Loucy (cell line): ENCODE measurements at regions not wholly inside any gene's neighbourhood (a gene's known extent, or its start where the extent isn't known, plus 50 kb on each side); places are given as distances from the start of the nearest gene placed in this dataset.

ENCODE experiments used
- H2AFZ ChIP-seq: fragments of 200-600 bp; sonication (generic); 2 replicates; pipeline ENCODE4 v1.6.0; 2016; ENCODE audit warnings: antibody characterized with exemption, mild to moderate bottlenecking, low read length, moderate library complexity
- H3F3A ChIP-seq: fragments of 200-600 bp; 2 replicates; pipeline ENCODE4 v1.6.0; 2016; ENCODE audit warnings: antibody characterized with exemption, low read depth, mild to moderate bottlenecking
- H3K27me3 ChIP-seq: fragments of 200-600 bp; sonication (generic); 2 replicates; pipeline ENCODE4 v1.6.1; 2014; ENCODE audit warnings: low read length, mild to moderate bottlenecking; ENCODE audit not compliant: insufficient read depth, poor library complexity, severe bottlenecking
- H3K36me3 ChIP-seq: fragments of 200-600 bp; sonication (generic); 2 replicates; pipeline ENCODE4 v1.6.1; 2016; ENCODE audit warnings: low read length; ENCODE audit not compliant: insufficient read depth
- H3K4me1 ChIP-seq: fragments of 200-600 bp; sonication (generic); 2 replicates; pipeline ENCODE4 v1.5.1; 2014; ENCODE audit warnings: low read length, mild to moderate bottlenecking; ENCODE audit not compliant: insufficient read depth, poor library complexity, severe bottlenecking
- H3K4me2 ChIP-seq: fragments of 200-600 bp; sonication (generic); 2 replicates; pipeline ENCODE4 v1.6.0; 2014; ENCODE audit warnings: antibody characterized with exemption, low read length, low read depth, mild to moderate bottlenecking; ENCODE audit not compliant: poor library complexity, severe bottlenecking
- H3K4me3 ChIP-seq: fragments of 200-600 bp; sonication (generic); 2 replicates; pipeline ENCODE4 v1.5.1; 2014; ENCODE audit warnings: low read length, mild to moderate bottlenecking, mixed read lengths; ENCODE audit not compliant: poor library complexity, severe bottlenecking
- H3K79me2 ChIP-seq: fragments of 200-600 bp; sonication (generic); 2 replicates; pipeline ENCODE4 v1.6.1; 2014; ENCODE audit warnings: low read length; ENCODE audit not compliant: insufficient read depth
- H3K9ac ChIP-seq: fragments of 200-600 bp; sonication (generic); 2 replicates; pipeline ENCODE4 v1.6.0; 2014; ENCODE audit warnings: mild to moderate bottlenecking, low read depth, low read length, moderate library complexity; ENCODE audit not compliant: poor library complexity, severe bottlenecking
- H3K9me2 ChIP-seq: fragments of 200-600 bp; sonication (generic); replicated peaks from 2 replicates; pipeline ENCODE4 v1.6.1; 2016; ENCODE audit warnings: low read depth, low read length, mixed read lengths
- H3K9me3 ChIP-seq: fragments of 200-600 bp; sonication (generic); 2 replicates; pipeline ENCODE4 v1.6.1; 2014; ENCODE audit warnings: mild to moderate bottlenecking, antibody characterized with exemption, low read length, low read depth; ENCODE audit not compliant: insufficient read depth
- H4K20me1 ChIP-seq: fragments of 200-600 bp; sonication (generic); 2 replicates; pipeline ENCODE4 v1.6.0; 2014; ENCODE audit warnings: antibody characterized with exemption, low read length, mild to moderate bottlenecking; ENCODE audit not compliant: insufficient read depth, poor library complexity, severe bottlenecking
- EZH2phosphoT487 ChIP-seq: fragments of 200-600 bp; IDR thresholded peaks from 2 replicates; pipeline ENCODE4 v1.6.1; 2018; ENCODE audit warnings: antibody characterized with exemption, mild to moderate bottlenecking, moderate library complexity, borderline replicate concordance
- TF ChIP-seq, protein P1 (sequence below): fragments of 200-600 bp; sonication (generic); conservative IDR thresholded peaks from 2 replicates; pipeline ENCODE4 v1.5.1; 2014; ENCODE audit warnings: mild to moderate bottlenecking, antibody characterized with exemption, low read length

DNA sequence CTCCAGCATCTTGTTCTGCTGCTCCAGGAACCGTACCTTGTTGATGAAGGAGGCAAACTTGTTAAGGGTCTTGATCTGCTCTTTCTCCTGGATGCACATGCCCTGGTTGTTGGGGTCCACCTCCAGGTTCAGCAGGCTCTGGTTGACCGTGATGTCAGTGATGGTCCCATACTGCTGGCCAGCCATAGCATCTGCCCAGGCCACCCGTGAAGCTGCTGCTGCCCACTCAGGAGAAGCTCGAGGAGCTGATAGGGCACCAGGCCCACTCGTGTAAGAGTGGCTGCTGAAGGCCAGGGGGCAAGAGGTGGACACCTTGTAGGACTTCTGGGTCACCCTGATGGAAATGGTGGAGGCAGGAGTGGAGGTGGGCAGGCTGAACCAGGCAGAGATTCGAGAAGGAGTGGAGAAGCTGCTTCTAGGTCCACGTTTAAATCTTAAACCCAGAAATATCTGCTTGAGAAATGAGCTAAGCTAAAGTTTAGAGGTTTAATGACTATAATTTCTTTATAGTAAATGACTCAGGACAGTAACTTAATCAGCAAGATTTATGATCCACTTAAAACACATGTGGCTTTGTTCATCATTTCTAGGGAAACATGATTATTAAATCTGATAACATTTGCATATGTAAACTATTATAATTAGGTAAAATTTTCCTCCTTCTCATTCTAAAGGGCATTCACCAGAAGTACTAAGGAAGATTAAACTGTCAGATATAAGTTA, 358.7 kb upstream of the SETBP1 start:
- Histone ChIP-seq H3K27me3 (no peaks in the 10 kb centered on the region), H3K36me3 (no peaks in the 10 kb centered on the region), H3K9me2 (no peaks in the 10 kb centered on the region), H3K4me1 (peaks cover 4% of the 10 kb centered on the region), H3K9ac (no peak overlapping the region), H3F3A (no peaks in the 10 kb centered on the region), H4K20me1 (no peaks in the 10 kb centered on the region), H3K79me2 (no peaks in the 10 kb centered on the region), H3K4me3 (no peak overlapping the region), H3K4me2 (no peak overlapping the region), H3K9me3 (no peaks in the 10 kb centered on the region), H2AFZ (no peak overlapping the region)
- TF ChIP-seq, protein P1, sequence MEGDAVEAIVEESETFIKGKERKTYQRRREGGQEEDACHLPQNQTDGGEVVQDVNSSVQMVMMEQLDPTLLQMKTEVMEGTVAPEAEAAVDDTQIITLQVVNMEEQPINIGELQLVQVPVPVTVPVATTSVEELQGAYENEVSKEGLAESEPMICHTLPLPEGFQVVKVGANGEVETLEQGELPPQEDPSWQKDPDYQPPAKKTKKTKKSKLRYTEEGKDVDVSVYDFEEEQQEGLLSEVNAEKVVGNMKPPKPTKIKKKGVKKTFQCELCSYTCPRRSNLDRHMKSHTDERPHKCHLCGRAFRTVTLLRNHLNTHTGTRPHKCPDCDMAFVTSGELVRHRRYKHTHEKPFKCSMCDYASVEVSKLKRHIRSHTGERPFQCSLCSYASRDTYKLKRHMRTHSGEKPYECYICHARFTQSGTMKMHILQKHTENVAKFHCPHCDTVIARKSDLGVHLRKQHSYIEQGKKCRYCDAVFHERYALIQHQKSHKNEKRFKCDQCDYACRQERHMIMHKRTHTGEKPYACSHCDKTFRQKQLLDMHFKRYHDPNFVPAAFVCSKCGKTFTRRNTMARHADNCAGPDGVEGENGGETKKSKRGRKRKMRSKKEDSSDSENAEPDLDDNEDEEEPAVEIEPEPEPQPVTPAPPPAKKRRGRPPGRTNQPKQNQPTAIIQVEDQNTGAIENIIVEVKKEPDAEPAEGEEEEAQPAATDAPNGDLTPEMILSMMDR = no peak
- TF ChIP-seq EZH2phosphoT487 = no peak

DNA sequence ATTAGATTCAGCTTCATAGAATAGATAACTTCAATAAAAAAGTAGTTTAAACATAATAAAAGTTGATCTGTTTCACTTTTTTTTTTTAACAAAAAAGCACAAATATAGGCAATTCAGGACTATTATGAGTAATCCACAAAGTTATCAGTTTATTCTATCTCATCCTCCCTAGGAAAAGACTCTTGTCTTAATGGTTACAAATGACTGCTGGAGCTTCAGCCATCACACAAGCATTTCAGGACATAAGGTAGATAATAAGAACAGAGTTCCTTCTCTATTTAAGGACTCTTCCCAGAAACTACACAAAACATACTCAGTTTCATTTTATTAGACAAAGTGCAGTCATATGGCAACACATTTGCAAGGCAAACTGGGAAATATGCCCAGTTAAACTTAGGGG, 357.6 kb upstream of the SETBP1 start:
- no peaks in the 10 kb centered on the region for H3K27me3 ChIP-seq
- no peak overlapping the region for H3K4me3 ChIP-seq
- no peak overlapping the region for H3K4me2 ChIP-seq
- TF ChIP-seq EZH2phosphoT487 = no peak
- TF ChIP-seq, protein P1 = no peak
- no peaks in the 10 kb centered on the region for H3F3A ChIP-seq
- no peaks in the 10 kb centered on the region for H3K9me2 ChIP-seq
- H3K9me3 ChIP-seq = no peaks in the 10 kb centered on the region
- no peaks in the 10 kb centered on the region for H3K36me3 ChIP-seq
- no peak overlapping the region for H3K9ac ChIP-seq
- peak overlapping the region; percentile 19; the same call in 1 of the 2 replicates for H2AFZ ChIP-seq
- H3K79me2 ChIP-seq = no peaks in the 10 kb centered on the region
- no peaks in the 10 kb centered on the region for H4K20me1 ChIP-seq
- peaks cover 4% of the 10 kb centered on the region for H3K4me1 ChIP-seq

DNA sequence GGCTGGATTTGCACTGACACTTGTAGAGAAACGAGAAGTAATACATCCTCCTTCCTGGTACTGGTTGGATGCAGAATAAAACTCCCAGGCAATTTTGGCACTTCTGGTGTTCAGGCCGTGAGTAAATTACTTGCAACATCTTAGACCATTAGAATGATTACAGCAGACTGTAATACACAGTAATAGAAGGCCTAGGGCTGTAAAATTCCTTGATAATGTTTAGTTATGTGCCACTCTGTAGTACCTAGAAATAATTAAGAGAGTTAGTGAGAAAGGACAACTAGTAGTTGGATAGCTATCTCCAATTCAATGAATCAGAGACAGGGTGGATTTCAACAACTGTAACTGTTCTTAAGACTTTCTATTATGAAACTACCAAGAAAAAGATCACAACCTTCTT, 356.3 kb upstream of the SETBP1 start:
- no peaks in the 10 kb centered on the region for H3F3A ChIP-seq
- no peaks in the 10 kb centered on the region for H3K79me2 ChIP-seq
- no peaks in the 10 kb centered on the region for H3K27me3 ChIP-seq
- H3K9ac ChIP-seq = no peak overlapping the region
- H2AFZ ChIP-seq = no peak overlapping the region
- TF ChIP-seq, protein P1 = no peak
- no peak for TF ChIP-seq EZH2phosphoT487
- no peaks in the 10 kb centered on the region for H3K9me2 ChIP-seq
- no peaks in the 10 kb centered on the region for H3K36me3 ChIP-seq
- H4K20me1 ChIP-seq = no peaks in the 10 kb centered on the region
- H3K4me3 ChIP-seq = no peak overlapping the region
- no peak overlapping the region for H3K4me2 ChIP-seq
- H3K9me3 ChIP-seq = no peaks in the 10 kb centered on the region
- H3K4me1 ChIP-seq = peaks cover 4% of the 10 kb centered on the region
